Skeletal muscle satellite cell (primary cell): ENCODE measurements at regions not wholly inside any gene's neighbourhood (a gene's known extent, or its start where the extent isn't known, plus 50 kb on each side); places are given as distances from the start of the nearest gene placed in this dataset.
A peak's percentile ranks its signal among the peaks of the same experiment; 100 is the strongest.
"Not testable (repeated sequence)": the region's sequence is repeated elsewhere in the genome, so short reads cannot be mapped to it uniquely, and the experiment has no call there.

Experiments used
- H3K27me3 ChIP-seq: 2 replicates; pipeline ENCODE4 v1.7.0; 2013; ENCODE audit warnings: low read length; ENCODE audit not compliant: control insufficient read depth, insufficient read depth
- H3K36me3 ChIP-seq: 2 replicates; pipeline ENCODE4 v1.7.0; 2013; ENCODE audit warnings: mild to moderate bottlenecking, control low read depth, low read length; ENCODE audit not compliant: insufficient read depth
- H3K4me1 ChIP-seq: 2 replicates; pipeline ENCODE4 v1.7.0; 2013; ENCODE audit warnings: low read length; ENCODE audit not compliant: control insufficient read depth, insufficient read depth
- H3K4me2 ChIP-seq: 2 replicates; pipeline ENCODE4 v1.7.0; 2013; ENCODE audit warnings: mild to moderate bottlenecking, low read length
- H3K4me3 ChIP-seq: 2 replicates; pipeline ENCODE4 v1.7.0; 2013; ENCODE audit warnings: low read length
- H3K9ac ChIP-seq: 2 replicates; pipeline ENCODE4 v1.7.0; 2013; ENCODE audit warnings: mild to moderate bottlenecking, low read depth, low read length, moderate library complexity
- H3K9me3 ChIP-seq: replicated peaks from 2 replicates; pipeline ENCODE4 v1.7.0; 2013; ENCODE audit warnings: mild to moderate bottlenecking, control low read depth, low read length

GRCh38 chr9:17083258-17083657 is 51.6 kb upstream of the CNTLN start:
- no peaks in the 10 kb centered on the region for H3K27me3 ChIP-seq
- H3K9ac ChIP-seq, result no peak overlapping the region
- H3K4me2 ChIP-seq, result peak overlapping the region; percentile 31
- H3K4me3 ChIP-seq, result no peak overlapping the region
- no peaks in the 10 kb centered on the region for H3K36me3 ChIP-seq
- no peaks in the 10 kb centered on the region for H3K9me3 ChIP-seq
- H3K4me1 ChIP-seq, result peaks cover 13% of the 10 kb centered on the region

- no peak overlapping the region for H3K4me3 ChIP-seq
- no peaks in the 10 kb centered on the region for H3K36me3 ChIP-seq
- peak overlapping the region; percentile 12 for H3K4me2 ChIP-seq
- no peaks in the 10 kb centered on the region for H3K27me3 ChIP-seq
- no peak overlapping the region for H3K9ac ChIP-seq
- H3K4me1 ChIP-seq, result peaks cover 13% of the 10 kb centered on the region
- no peaks in the 10 kb centered on the region for H3K9me3 ChIP-seq
Observed at GRCh38 chr9:17082343-17083064, 52.3 kb upstream of the CNTLN start.

- no peak overlapping the region for H3K9ac ChIP-seq
- H3K4me3 ChIP-seq, result no peak overlapping the region
- H3K27me3 ChIP-seq, result no peaks in the 10 kb centered on the region
- H3K36me3 ChIP-seq, result no peaks in the 10 kb centered on the region
- no peak overlapping the region for H3K4me2 ChIP-seq
- H3K4me1 ChIP-seq, result peaks cover 13% of the 10 kb centered on the region
- H3K9me3 ChIP-seq, result no peaks in the 10 kb centered on the region
Observed at GRCh38 chr9:17081814-17082213, 53.0 kb upstream of the CNTLN start.

- Histone ChIP-seq H3K4me3 (no peak overlapping the region), H3K9me3 (no peaks in the 10 kb centered on the region), H3K27me3 (no peaks in the 10 kb centered on the region), H3K36me3 (no peaks in the 10 kb centered on the region), H3K4me1 (peaks cover 13% of the 10 kb centered on the region), H3K9ac (no peak overlapping the region), H3K4me2 (no peak overlapping the region)
Observed at GRCh38 chr9:17081351-17081750, 53.5 kb upstream of the CNTLN start.

GRCh38 chr9:17075758-17076485 is 58.9 kb upstream of the CNTLN start:
- no peaks in the 10 kb centered on the region for H3K9me3 ChIP-seq
- H3K36me3 ChIP-seq, result no peaks in the 10 kb centered on the region
- no peak overlapping the region for H3K4me2 ChIP-seq
- no peaks in the 10 kb centered on the region for H3K27me3 ChIP-seq
- H3K4me3 ChIP-seq, result no peak overlapping the region
- H3K4me1 ChIP-seq, result peaks cover 3% of the 10 kb centered on the region
- H3K9ac ChIP-seq, result no peak overlapping the region

- H3K4me2 ChIP-seq, result no peak overlapping the region
- no peaks in the 10 kb centered on the region for H3K9me3 ChIP-seq
- no peaks in the 10 kb centered on the region for H3K27me3 ChIP-seq
- H3K4me3 ChIP-seq, result no peak overlapping the region
- H3K9ac ChIP-seq, result no peak overlapping the region
- no peaks in the 10 kb centered on the region for H3K36me3 ChIP-seq
- H3K4me1 ChIP-seq, result peaks cover 3% of the 10 kb centered on the region
Observed at GRCh38 chr9:17075146-17075757, 59.6 kb upstream of the CNTLN start.

- H3K4me3 ChIP-seq, H3K9ac ChIP-seq, H3K36me3 ChIP-seq, H3K27me3 ChIP-seq, H3K4me2 ChIP-seq, H3K4me1 ChIP-seq, H3K9me3 ChIP-seq: not testable (repeated sequence)
Observed at GRCh38 chr9:17072563-17072962, 62.3 kb upstream of the CNTLN start.

- H3K9ac ChIP-seq, result no peak overlapping the region
- H3K36me3 ChIP-seq, result no peaks in the 10 kb centered on the region
- H3K4me2 ChIP-seq, result no peak overlapping the region
- no peak overlapping the region for H3K4me3 ChIP-seq
- no peaks in the 10 kb centered on the region for H3K27me3 ChIP-seq
- H3K4me1 ChIP-seq, result peaks cover 6% of the 10 kb centered on the region
- no peaks in the 10 kb centered on the region for H3K9me3 ChIP-seq
Observed at GRCh38 chr9:17068671-17069070, 66.2 kb upstream of the CNTLN start.

- Histone ChIP-seq H3K4me2 (no peak overlapping the region), H3K4me1 (peaks cover 6% of the 10 kb centered on the region), H3K36me3 (no peaks in the 10 kb centered on the region), H3K4me3 (no peak overlapping the region), H3K9me3 (no peaks in the 10 kb centered on the region), H3K27me3 (no peaks in the 10 kb centered on the region), H3K9ac (no peak overlapping the region)
Observed at GRCh38 chr9:17065062-17065461, 69.8 kb upstream of the CNTLN start.

- H3K4me1 ChIP-seq, result peaks cover 6% of the 10 kb centered on the region
- no peak overlapping the region for H3K9ac ChIP-seq
- no peaks in the 10 kb centered on the region for H3K27me3 ChIP-seq
- H3K36me3 ChIP-seq, result no peaks in the 10 kb centered on the region
- no peaks in the 10 kb centered on the region for H3K9me3 ChIP-seq
- H3K4me2 ChIP-seq, result no peak overlapping the region
- no peak overlapping the region for H3K4me3 ChIP-seq
Observed at GRCh38 chr9:17064558-17064957, 70.3 kb upstream of the CNTLN start.

GRCh38 chr9:17063535-17064135 is 71.2 kb upstream of the CNTLN start:
- Histone ChIP-seq H3K27me3 (no peaks in the 10 kb centered on the region), H3K4me2 (no peak overlapping the region), H3K4me1 (peaks cover 6% of the 10 kb centered on the region), H3K4me3 (no peak overlapping the region), H3K36me3 (no peaks in the 10 kb centered on the region), H3K9me3 (no peaks in the 10 kb centered on the region), H3K9ac (no peak overlapping the region)
